H9 (cell line): ENCODE measurements at regions not wholly inside any gene's neighbourhood (a gene's known extent, or its start where the extent isn't known, plus 50 kb on each side); places are given as distances from the start of the nearest gene placed in this dataset.

Experiments used
- DNase-seq: peaks from one replicate; pipeline ENCODE4 v3.0.0-alpha.2; 2017
- H2AFZ ChIP-seq: one replicate; pipeline ENCODE4 v1.6.1; 2013; ENCODE audit warnings: mild to moderate bottlenecking, low read length, control low read depth, moderate library complexity
- H2AK5ac ChIP-seq: 2 replicates; pipeline ENCODE4 v1.6.1; 2013; ENCODE audit warnings: low read length, control low read depth, mixed read lengths; ENCODE audit not compliant: insufficient read length
- H2BK120ac ChIP-seq: one replicate; pipeline ENCODE4 v1.6.1; 2013; ENCODE audit warnings: low read depth, mild to moderate bottlenecking, low read length, control low read depth, inconsistent platforms; ENCODE audit not compliant: poor library complexity, severe bottlenecking
- H2BK12ac ChIP-seq: 2 replicates; pipeline ENCODE4 v1.6.1; 2013; ENCODE audit warnings: low read length, control low read depth, mixed read lengths, low read depth; ENCODE audit not compliant: insufficient read length
- H2BK15ac ChIP-seq: 2 replicates; pipeline ENCODE4 v1.6.1; 2013; ENCODE audit warnings: low read depth, low read length, control low read depth
- H2BK20ac ChIP-seq: one replicate; pipeline ENCODE4 v1.6.1; 2013; ENCODE audit warnings: low read depth, mild to moderate bottlenecking, low read length, control low read depth, inconsistent platforms; ENCODE audit not compliant: poor library complexity, severe bottlenecking
- H2BK5ac ChIP-seq: 2 replicates; pipeline ENCODE4 v1.6.1; 2013; ENCODE audit warnings: low read length, control low read depth, mixed read lengths; ENCODE audit not compliant: insufficient read length
- H3K14ac ChIP-seq: 2 replicates; pipeline ENCODE4 v1.6.1; 2013; ENCODE audit warnings: low read length, control low read depth; ENCODE audit not compliant: insufficient read depth
- H3K18ac ChIP-seq: 2 replicates; pipeline ENCODE4 v1.6.1; 2013; ENCODE audit warnings: low read depth, mild to moderate bottlenecking, mixed read lengths, low read length, control low read depth; ENCODE audit not compliant: insufficient read length
- H3K23ac ChIP-seq: 2 replicates; pipeline ENCODE4 v1.6.1; 2013; ENCODE audit warnings: low read length, control low read depth, mixed read lengths, low read depth; ENCODE audit not compliant: insufficient read length
- H3K23me2 ChIP-seq: 2 replicates; pipeline ENCODE4 v1.6.1; 2013; ENCODE audit warnings: low read depth, mild to moderate bottlenecking, mixed read lengths, low read length, control low read depth; ENCODE audit not compliant: insufficient read length, poor library complexity, severe bottlenecking
- H3K27ac ChIP-seq: 2 replicates; pipeline ENCODE4 v1.5.1; 2013; ENCODE audit warnings: low read length, control low read depth, mixed read lengths, low read depth; ENCODE audit not compliant: insufficient read length
- H3K27me3 ChIP-seq: 2 replicates; pipeline ENCODE4 v1.6.1; 2013; ENCODE audit warnings: low read length, control low read depth, inconsistent platforms; ENCODE audit not compliant: insufficient read depth
- H3K4ac ChIP-seq: 2 replicates; pipeline ENCODE4 v1.6.1; 2013; ENCODE audit warnings: low read depth, mild to moderate bottlenecking, control low read depth, inconsistent platforms, low read length, moderate library complexity
- H3K4me1 ChIP-seq: 2 replicates; pipeline ENCODE4 v1.6.1; 2013; ENCODE audit warnings: low read length, control low read depth, inconsistent platforms; ENCODE audit not compliant: insufficient read depth
- H3K4me2 ChIP-seq: 2 replicates; pipeline ENCODE4 v1.6.1; 2013; ENCODE audit warnings: low read length, control low read depth, mixed read lengths; ENCODE audit not compliant: insufficient read length, insufficient read depth
- H3K56ac ChIP-seq: 2 replicates; pipeline ENCODE4 v1.6.1; 2013; ENCODE audit warnings: low read depth, mild to moderate bottlenecking, mixed read lengths, low read length, control low read depth; ENCODE audit not compliant: insufficient read length
- H3K79me1 ChIP-seq: 2 replicates; pipeline ENCODE4 v1.6.1; 2013; ENCODE audit warnings: low read depth, mild to moderate bottlenecking, moderate library complexity, low read length, control low read depth, inconsistent platforms; ENCODE audit not compliant: insufficient read depth, poor library complexity, severe bottlenecking
- H3K79me2 ChIP-seq: 2 replicates; pipeline ENCODE4 v1.6.1; 2013; ENCODE audit warnings: low read length, control low read depth, inconsistent platforms; ENCODE audit not compliant: insufficient read depth
- H3K9ac ChIP-seq: 2 replicates; pipeline ENCODE4 v1.6.1; 2013; ENCODE audit warnings: low read length, control low read depth, mixed read lengths; ENCODE audit not compliant: insufficient read length; ENCODE audit errors: extremely low read depth
- H3K9me3 ChIP-seq: one replicate; pipeline ENCODE4 v1.6.1; 2013; ENCODE audit warnings: low read depth, low read length, inconsistent platforms; ENCODE audit not compliant: control insufficient read depth
- H3T11ph ChIP-seq: one replicate; pipeline ENCODE4 v1.6.1; 2013; ENCODE audit warnings: mild to moderate bottlenecking, low read length, control low read depth, inconsistent platforms
- H4K20me1 ChIP-seq: one replicate; pipeline ENCODE4 v1.6.1; 2013; ENCODE audit not compliant: control insufficient read depth, insufficient read length, insufficient read depth
- H4K5ac ChIP-seq: 2 replicates; pipeline ENCODE4 v1.6.1; 2013; ENCODE audit warnings: low read depth, mild to moderate bottlenecking, mixed read lengths, low read length, control low read depth; ENCODE audit not compliant: insufficient read length
- H4K8ac ChIP-seq: replicated peaks from 2 replicates; pipeline ENCODE4 v1.6.1; 2013; ENCODE audit warnings: low read length, control low read depth, mixed read lengths, low read depth; ENCODE audit not compliant: insufficient read length
- H4K91ac ChIP-seq: 2 replicates; pipeline ENCODE4 v1.6.1; 2013; ENCODE audit warnings: low read depth, mild to moderate bottlenecking, moderate library complexity, mixed read lengths, low read length, control low read depth; ENCODE audit not compliant: insufficient read length
- H3K27ac Mint-ChIP-seq, 3 experiments: 2 replicates in 2 of 3; 3 replicates in 1 of 3; pipeline ENCODE4 v1.8.0; 2020 to 2021; ENCODE audit warnings: mixed read lengths in 3 of 3, mild to moderate bottlenecking in 1 of 3, moderate library complexity in 1 of 3
- H3K27me3 Mint-ChIP-seq: 2 replicates; pipeline ENCODE4 v1.8.0; 2021; ENCODE audit warnings: low read depth, mild to moderate bottlenecking, moderate library complexity, mixed read lengths
- H3K36me3 Mint-ChIP-seq, 3 experiments: 2 replicates in 2 of 3; 3 replicates in 1 of 3; pipeline ENCODE4 v1.8.0; 2020 to 2021; ENCODE audit warnings: low read depth in 3 of 3, mixed read lengths in 3 of 3; ENCODE audit not compliant: insufficient read depth in 1 of 3
- H3K4me1 Mint-ChIP-seq, 2 experiments: 2 replicates each; pipeline ENCODE4 v1.8.0; 2020; ENCODE audit warnings: mixed read lengths in 2 of 2
- H3K4me3 Mint-ChIP-seq, 2 experiments: 2 replicates in 1 of 2; 3 replicates in 1 of 2; pipeline ENCODE4 v1.8.0; 2020 to 2021; ENCODE audit warnings: mild to moderate bottlenecking in 2 of 2, mixed read lengths in 2 of 2, moderate library complexity in 1 of 2
- H3K9me3 Mint-ChIP-seq, 2 experiments: 2 replicates in 1 of 2; 3 replicates in 1 of 2; pipeline ENCODE4 v1.8.0; 2020; ENCODE audit warnings: mild to moderate bottlenecking in 2 of 2, mixed read lengths in 2 of 2, moderate library complexity in 1 of 2
- WGBS: extraction: QIAGEN DNeasy Blood & Tissue Kit; methylation state at CpG from one replicate; pipeline ENCODE4 v1.1.7; 2013; ENCODE audit warnings: missing lambda C conversion rate, low lambda C conversion rate, mixed read lengths; ENCODE audit not compliant: insufficient read length; ENCODE audit errors: extremely low coverage; 5-methylcytosine and 5-hydroxymethylcytosine counted together
- TF ChIP-seq, protein P1 (sequence below): fragments of 200-600 bp; sonication (generic); conservative IDR thresholded peaks from 3 replicates; pipeline ENCODE4 v1.8.0; 2021; ENCODE audit warnings: antibody characterized with exemption, mild to moderate bottlenecking

DNA sequence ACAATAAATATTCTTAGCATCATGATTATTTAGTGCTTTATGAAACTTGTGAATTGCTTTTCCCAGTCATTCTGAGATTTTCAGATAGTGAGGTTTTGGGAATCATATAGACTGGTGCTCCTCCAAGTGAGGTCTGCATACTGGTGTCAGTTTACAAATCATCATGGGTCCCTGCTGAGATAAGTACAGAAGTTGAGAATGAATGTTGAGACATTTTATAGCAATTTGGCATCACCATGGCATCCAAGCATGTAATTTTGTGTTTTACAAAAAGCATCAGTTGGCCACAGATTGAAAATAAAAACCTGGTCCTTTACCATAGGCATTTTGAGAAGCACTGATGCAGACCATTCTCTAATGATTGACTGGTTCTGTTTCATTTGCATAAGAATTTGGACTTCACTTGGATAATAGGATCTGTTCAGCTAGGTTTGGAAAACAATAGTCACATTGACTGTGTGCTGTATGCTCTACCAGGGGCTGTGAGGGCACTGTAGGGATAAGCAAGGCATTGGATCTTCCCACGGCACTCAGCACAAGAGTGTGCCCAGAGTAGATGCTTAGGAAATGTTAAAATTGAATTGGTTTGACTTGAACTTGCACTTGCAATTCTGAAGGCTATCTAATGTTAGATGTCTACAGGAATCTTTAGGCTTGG is 79.0 kb upstream of the JUN start:
- H3K36me3 Mint-ChIP-seq, result no peaks in the 10 kb centered on the region
- Histone ChIP-seq H3K27ac (no peak overlapping the region), H3K9ac (no peak overlapping the region), H3K4ac (no peak overlapping the region), H3K27me3 (no peaks in the 10 kb centered on the region; the same call in 1 of the 2 replicates), H3K56ac (no peak overlapping the region), H3K79me1 (no peaks in the 10 kb centered on the region), H3K23me2 (no peaks in the 10 kb centered on the region), H3K18ac (no peak overlapping the region), H4K5ac (no peak overlapping the region), H4K20me1 (no peaks in the 10 kb centered on the region), H2BK12ac (no peak overlapping the region), H3T11ph (no peak overlapping the region), H3K4me1 (peaks cover 5% of the 10 kb centered on the region), H3K9me3 (no peaks in the 10 kb centered on the region), H2AFZ (no peak overlapping the region), H3K14ac (no peak overlapping the region), H2BK5ac (no peak overlapping the region), H4K91ac (no peak overlapping the region), H3K23ac (no peak overlapping the region), H2BK120ac (no peak overlapping the region), H2BK20ac (no peak overlapping the region), H2BK15ac (no peak overlapping the region), H3K79me2 (no peaks in the 10 kb centered on the region), H4K8ac (no peak overlapping the region), H3K4me2 (no peak overlapping the region), H2AK5ac (no peak overlapping the region)
- peaks cover 21 to 30% of the 10 kb centered on the region in 2 experiments for H3K4me1 Mint-ChIP-seq
- H3K27ac Mint-ChIP-seq, result no peak overlapping the region
- no CpG with 5 or more reads among the region's 1 CpG for WGBS
- H3K9me3 Mint-ChIP-seq, result no peaks in the 10 kb centered on the region
- TF ChIP-seq, protein P1, sequence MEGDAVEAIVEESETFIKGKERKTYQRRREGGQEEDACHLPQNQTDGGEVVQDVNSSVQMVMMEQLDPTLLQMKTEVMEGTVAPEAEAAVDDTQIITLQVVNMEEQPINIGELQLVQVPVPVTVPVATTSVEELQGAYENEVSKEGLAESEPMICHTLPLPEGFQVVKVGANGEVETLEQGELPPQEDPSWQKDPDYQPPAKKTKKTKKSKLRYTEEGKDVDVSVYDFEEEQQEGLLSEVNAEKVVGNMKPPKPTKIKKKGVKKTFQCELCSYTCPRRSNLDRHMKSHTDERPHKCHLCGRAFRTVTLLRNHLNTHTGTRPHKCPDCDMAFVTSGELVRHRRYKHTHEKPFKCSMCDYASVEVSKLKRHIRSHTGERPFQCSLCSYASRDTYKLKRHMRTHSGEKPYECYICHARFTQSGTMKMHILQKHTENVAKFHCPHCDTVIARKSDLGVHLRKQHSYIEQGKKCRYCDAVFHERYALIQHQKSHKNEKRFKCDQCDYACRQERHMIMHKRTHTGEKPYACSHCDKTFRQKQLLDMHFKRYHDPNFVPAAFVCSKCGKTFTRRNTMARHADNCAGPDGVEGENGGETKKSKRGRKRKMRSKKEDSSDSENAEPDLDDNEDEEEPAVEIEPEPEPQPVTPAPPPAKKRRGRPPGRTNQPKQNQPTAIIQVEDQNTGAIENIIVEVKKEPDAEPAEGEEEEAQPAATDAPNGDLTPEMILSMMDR, result no peak
- H3K27me3 Mint-ChIP-seq, result peaks cover 8% of the 10 kb centered on the region
- no peak for DNase-seq
- H3K4me3 Mint-ChIP-seq, result no peak overlapping the region
